HL-60 (cell line): ENCODE measurements at regions not wholly inside any gene's neighbourhood (a gene's known extent, or its start where the extent isn't known, plus 50 kb on each side); places are given as distances from the start of the nearest gene placed in this dataset.

Experiments
- DNase-seq, 2 experiments: peaks; one replicate each; pipeline ENCODE4 v3.0.0-alpha.2; 2010 to 2020; ENCODE audit warnings: low read depth in 1 of 2, low spot score in 1 of 2
- H3K27ac ChIP-seq: fragments of 250-450 bp; sonication (Bioruptor Pico); replicated peaks from 2 replicates; pipeline ENCODE4 v1.5.1; 2020; ENCODE audit warnings: mild to moderate bottlenecking, moderate library complexity
- H3K27me3 ChIP-seq: fragments of 250-450 bp; sonication (Bioruptor Pico); 2 replicates; pipeline ENCODE4 v1.5.1; 2021; ENCODE audit warnings: mild to moderate bottlenecking, moderate library complexity; ENCODE audit not compliant: insufficient read depth, poor library complexity, severe bottlenecking
- H3K4me3 ChIP-seq: replicated peaks from 2 replicates; pipeline ENCODE4 v1.5.1; 2011; ENCODE audit warnings: mild to moderate bottlenecking, control low read depth, low read length; ENCODE audit not compliant: insufficient read depth
- GABPA ChIP-seq: IDR thresholded peaks from 2 replicates; pipeline ENCODE4 v1.6.1; 2012; ENCODE audit warnings: low read depth
- POLR2AphosphoS5 ChIP-seq: IDR thresholded peaks from 2 replicates; pipeline ENCODE4 v1.6.1; 2012; ENCODE audit warnings: low read depth
- SPI1 ChIP-seq: IDR thresholded peaks from 2 replicates; pipeline ENCODE4 v1.6.1; 2012; ENCODE audit warnings: low read depth, mild to moderate bottlenecking, borderline replicate concordance
- TF ChIP-seq, protein P1 (sequence below): IDR thresholded peaks from one replicate; pipeline ENCODE4 v1.5.1; 2011; ENCODE audit warnings: low read length, control low read depth, inconsistent platforms; ENCODE audit not compliant: insufficient read depth
- TF ChIP-seq, protein P2 (sequence below): IDR thresholded peaks from 2 replicates; pipeline ENCODE4 v1.6.1; 2012; ENCODE audit warnings: low read depth; ENCODE audit not compliant: insufficient replicate concordance

DNA sequence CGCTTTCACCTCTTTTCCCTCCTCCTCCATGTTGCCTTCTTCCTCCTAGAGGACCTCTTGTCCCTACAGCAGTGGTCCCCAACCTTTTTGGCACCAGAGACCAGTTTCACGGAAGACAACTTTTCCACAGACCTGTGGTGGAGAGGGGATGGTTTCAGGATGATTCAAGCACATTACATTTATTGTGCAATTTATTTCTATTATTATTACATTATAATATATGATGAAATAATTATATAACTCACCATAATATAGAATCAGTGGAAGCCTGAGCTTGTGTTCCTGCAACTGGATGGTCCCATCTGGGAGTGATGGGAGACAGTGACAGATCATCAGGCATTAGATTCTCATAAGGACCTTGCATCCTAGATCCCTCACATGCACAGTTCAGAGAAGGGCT lies 152.2 kb upstream of the NCKAP5 start:
- H3K4me3 ChIP-seq = no peak overlapping the region
- no peaks in the 10 kb centered on the region for H3K27me3 ChIP-seq
- H3K27ac ChIP-seq = no peak overlapping the region
- DNase-seq = no peak
- TF ChIP-seq, protein P1, sequence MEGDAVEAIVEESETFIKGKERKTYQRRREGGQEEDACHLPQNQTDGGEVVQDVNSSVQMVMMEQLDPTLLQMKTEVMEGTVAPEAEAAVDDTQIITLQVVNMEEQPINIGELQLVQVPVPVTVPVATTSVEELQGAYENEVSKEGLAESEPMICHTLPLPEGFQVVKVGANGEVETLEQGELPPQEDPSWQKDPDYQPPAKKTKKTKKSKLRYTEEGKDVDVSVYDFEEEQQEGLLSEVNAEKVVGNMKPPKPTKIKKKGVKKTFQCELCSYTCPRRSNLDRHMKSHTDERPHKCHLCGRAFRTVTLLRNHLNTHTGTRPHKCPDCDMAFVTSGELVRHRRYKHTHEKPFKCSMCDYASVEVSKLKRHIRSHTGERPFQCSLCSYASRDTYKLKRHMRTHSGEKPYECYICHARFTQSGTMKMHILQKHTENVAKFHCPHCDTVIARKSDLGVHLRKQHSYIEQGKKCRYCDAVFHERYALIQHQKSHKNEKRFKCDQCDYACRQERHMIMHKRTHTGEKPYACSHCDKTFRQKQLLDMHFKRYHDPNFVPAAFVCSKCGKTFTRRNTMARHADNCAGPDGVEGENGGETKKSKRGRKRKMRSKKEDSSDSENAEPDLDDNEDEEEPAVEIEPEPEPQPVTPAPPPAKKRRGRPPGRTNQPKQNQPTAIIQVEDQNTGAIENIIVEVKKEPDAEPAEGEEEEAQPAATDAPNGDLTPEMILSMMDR = no peak
- TF ChIP-seq GABPA = no peak
- no peak for TF ChIP-seq POLR2AphosphoS5
- TF ChIP-seq, protein P2, sequence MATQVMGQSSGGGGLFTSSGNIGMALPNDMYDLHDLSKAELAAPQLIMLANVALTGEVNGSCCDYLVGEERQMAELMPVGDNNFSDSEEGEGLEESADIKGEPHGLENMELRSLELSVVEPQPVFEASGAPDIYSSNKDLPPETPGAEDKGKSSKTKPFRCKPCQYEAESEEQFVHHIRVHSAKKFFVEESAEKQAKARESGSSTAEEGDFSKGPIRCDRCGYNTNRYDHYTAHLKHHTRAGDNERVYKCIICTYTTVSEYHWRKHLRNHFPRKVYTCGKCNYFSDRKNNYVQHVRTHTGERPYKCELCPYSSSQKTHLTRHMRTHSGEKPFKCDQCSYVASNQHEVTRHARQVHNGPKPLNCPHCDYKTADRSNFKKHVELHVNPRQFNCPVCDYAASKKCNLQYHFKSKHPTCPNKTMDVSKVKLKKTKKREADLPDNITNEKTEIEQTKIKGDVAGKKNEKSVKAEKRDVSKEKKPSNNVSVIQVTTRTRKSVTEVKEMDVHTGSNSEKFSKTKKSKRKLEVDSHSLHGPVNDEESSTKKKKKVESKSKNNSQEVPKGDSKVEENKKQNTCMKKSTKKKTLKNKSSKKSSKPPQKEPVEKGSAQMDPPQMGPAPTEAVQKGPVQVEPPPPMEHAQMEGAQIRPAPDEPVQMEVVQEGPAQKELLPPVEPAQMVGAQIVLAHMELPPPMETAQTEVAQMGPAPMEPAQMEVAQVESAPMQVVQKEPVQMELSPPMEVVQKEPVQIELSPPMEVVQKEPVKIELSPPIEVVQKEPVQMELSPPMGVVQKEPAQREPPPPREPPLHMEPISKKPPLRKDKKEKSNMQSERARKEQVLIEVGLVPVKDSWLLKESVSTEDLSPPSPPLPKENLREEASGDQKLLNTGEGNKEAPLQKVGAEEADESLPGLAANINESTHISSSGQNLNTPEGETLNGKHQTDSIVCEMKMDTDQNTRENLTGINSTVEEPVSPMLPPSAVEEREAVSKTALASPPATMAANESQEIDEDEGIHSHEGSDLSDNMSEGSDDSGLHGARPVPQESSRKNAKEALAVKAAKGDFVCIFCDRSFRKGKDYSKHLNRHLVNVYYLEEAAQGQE = no peak
- no peak for TF ChIP-seq SPI1

DNA sequence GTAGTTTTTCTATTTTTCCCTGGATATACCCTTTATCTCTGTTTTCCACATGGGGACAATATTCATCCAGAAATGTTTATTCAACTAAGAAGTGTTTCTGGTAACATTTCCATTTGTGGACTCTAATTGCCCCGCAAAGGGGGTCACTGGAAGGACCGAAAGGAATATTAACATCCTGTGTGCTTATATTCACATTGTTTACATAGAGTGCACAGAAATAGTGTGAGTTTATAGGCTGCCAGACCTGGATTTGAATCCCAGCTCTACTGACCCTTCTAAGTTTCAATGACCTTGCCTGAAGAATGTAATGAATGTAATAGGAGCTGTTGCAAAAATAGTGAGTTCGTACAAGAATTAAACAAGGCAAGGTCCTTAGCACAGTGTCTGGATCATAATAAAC lies 152.9 kb upstream of the NCKAP5 start:
- no peak for DNase-seq
- Histone ChIP-seq H3K4me3 (no peak overlapping the region), H3K27ac (no peak overlapping the region), H3K27me3 (no peaks in the 10 kb centered on the region)
- TF ChIP-seq, protein P1 = no peak
- TF ChIP-seq POLR2AphosphoS5 (no peak), GABPA (no peak), SPI1 (no peak)
- TF ChIP-seq, protein P2 = no peak

DNA sequence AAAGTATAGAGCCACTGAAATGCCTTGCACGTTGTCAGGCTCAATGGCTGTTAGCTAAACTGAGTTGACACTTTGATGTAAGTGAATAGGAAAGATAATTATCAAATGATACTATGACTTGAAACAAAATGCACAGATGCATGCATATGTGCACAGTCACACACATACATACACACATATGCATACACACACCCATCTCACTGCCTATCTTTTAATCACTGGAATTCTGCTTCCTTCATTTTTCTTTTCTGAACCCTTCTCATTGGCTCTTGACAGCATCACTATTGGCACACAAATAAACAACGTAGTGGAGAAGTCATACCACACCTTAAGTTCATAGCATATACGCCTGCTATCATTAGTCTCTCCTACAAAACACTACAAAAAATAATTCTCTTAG lies 154.9 kb upstream of the NCKAP5 start:
- H3K27ac ChIP-seq = no peak overlapping the region
- DNase-seq = no peak
- no peak overlapping the region for H3K4me3 ChIP-seq
- TF ChIP-seq SPI1 (no peak), POLR2AphosphoS5 (no peak), GABPA (no peak)
- TF ChIP-seq, protein P1 = no peak
- TF ChIP-seq, protein P2 = no peak
- H3K27me3 ChIP-seq = no peaks in the 10 kb centered on the region
